Chondrocyte (in vitro differentiated cells): ENCODE measurements at regions not wholly inside any gene's neighbourhood (a gene's known extent, or its start where the extent isn't known, plus 50 kb on each side); places are given as distances from the start of the nearest gene placed in this dataset.
"Not testable (repeated sequence)": the region's sequence is repeated elsewhere in the genome, so short reads cannot be mapped to it uniquely, and the experiment has no call there.

Experiments
- DNase-seq: peaks from one replicate; pipeline ENCODE4 v3.0.0; 2021; ENCODE audit warnings: mixed read lengths, low spot score
- H3K27ac Mint-ChIP-seq: one replicate; pipeline ENCODE4 v1.8.0; 2021; ENCODE audit warnings: mild to moderate bottlenecking, moderate library complexity, mixed read lengths; ENCODE audit not compliant: unreplicated experiment
- H3K27me3 Mint-ChIP-seq: 2 replicates; pipeline ENCODE4 v1.8.0; 2021; ENCODE audit warnings: low read depth, mixed read lengths
- H3K36me3 Mint-ChIP-seq: 2 replicates; pipeline ENCODE4 v1.8.0; 2021; ENCODE audit warnings: low read depth, mixed read lengths
- H3K4me1 Mint-ChIP-seq: 2 replicates; pipeline ENCODE4 v1.8.0; 2021; ENCODE audit warnings: low read depth, mild to moderate bottlenecking, mixed read lengths
- H3K4me3 Mint-ChIP-seq: one replicate; pipeline ENCODE4 v1.8.0; 2021; ENCODE audit warnings: mild to moderate bottlenecking, moderate library complexity, mixed read lengths; ENCODE audit not compliant: unreplicated experiment
- H3K9me3 Mint-ChIP-seq: 2 replicates; pipeline ENCODE4 v1.8.0; 2021; ENCODE audit warnings: low read depth, mixed read lengths

GRCh38 chr21:6569587-6570392 lies 3951.6 kb upstream of the TPTE start:
- not testable (repeated sequence) for H3K9me3 Mint-ChIP-seq, H3K36me3 Mint-ChIP-seq, H3K4me3 Mint-ChIP-seq, H3K27ac Mint-ChIP-seq, H3K4me1 Mint-ChIP-seq, H3K27me3 Mint-ChIP-seq, DNase-seq

- not testable (repeated sequence) for H3K27ac Mint-ChIP-seq, DNase-seq
These were observed 3950.5 kb upstream of the TPTE start for GRCh38 chr21:6570700-6571368.

GRCh38 chr21:6573576-6573975 lies 3947.8 kb upstream of the TPTE start:
- H3K27me3 Mint-ChIP-seq, H3K4me3 Mint-ChIP-seq, H3K27ac Mint-ChIP-seq, H3K9me3 Mint-ChIP-seq, H3K36me3 Mint-ChIP-seq, H3K4me1 Mint-ChIP-seq, DNase-seq: not testable (repeated sequence)

More at GRCh38 chr21:6570700-6571368, 3950.5 kb upstream of the TPTE start:
- not testable (repeated sequence) for H3K4me3 Mint-ChIP-seq, H3K36me3 Mint-ChIP-seq, H3K27me3 Mint-ChIP-seq, H3K9me3 Mint-ChIP-seq, H3K4me1 Mint-ChIP-seq

- not testable (repeated sequence) for H3K9me3 Mint-ChIP-seq, H3K27me3 Mint-ChIP-seq, DNase-seq, H3K36me3 Mint-ChIP-seq, H3K27ac Mint-ChIP-seq, H3K4me3 Mint-ChIP-seq, H3K4me1 Mint-ChIP-seq
These were observed 3941.6 kb upstream of the TPTE start for GRCh38 chr21:6579801-6580200.
